ENCODE measurements at regions not wholly inside any gene's neighbourhood (a gene's known extent, or its start where the extent isn't known, plus 50 kb on each side); places are given as distances from the start of the nearest gene placed in this dataset.

- no peak overlapping the region for H4K5ac ChIP-seq (ENCODE audit: low read length)
- no peak overlapping the region for H2BK120ac ChIP-seq (ENCODE audit: low read depth, low read length)
- no peaks in the 10 kb centered on the region for H3K4me1 ChIP-seq (ENCODE audit: control insufficient read depth, low read depth, low read length)
- no peak overlapping the region for H3K18ac ChIP-seq (ENCODE audit: low read length)
- no peak overlapping the region for H4K8ac ChIP-seq (ENCODE audit: low read depth, low read length)
- H3K4me2 ChIP-seq (ENCODE audit: low read length) = no peak overlapping the region
- H2AK5ac ChIP-seq (ENCODE audit: low read length) = no peak overlapping the region
- H3K9ac ChIP-seq (ENCODE audit: low read length) = no peak overlapping the region
- H3K27ac ChIP-seq (ENCODE audit: low read depth, low read length) = no peak overlapping the region
- no peak overlapping the region for H2BK5ac ChIP-seq (ENCODE audit: low read length)
- no peaks in the 10 kb centered on the region for H3K36me3 ChIP-seq (ENCODE audit: control insufficient read depth, insufficient read depth, low read length)
- H3K79me2 ChIP-seq (ENCODE audit: control insufficient read depth, insufficient read depth, low read length) = no peaks in the 10 kb centered on the region
- no peaks in the 10 kb centered on the region for H3K79me1 ChIP-seq (ENCODE audit: low read length)
- H2BK15ac ChIP-seq (replicated peaks; ENCODE audit: low read depth) = no peak overlapping the region
- no peak overlapping the region for H3K4me3 ChIP-seq (ENCODE audit: low read length)
- DNase-seq = peak; percentile 41
- no peaks in the 10 kb centered on the region for H3K27me3 ChIP-seq (ENCODE audit: insufficient read depth, low read length, poor library complexity)
- H3K23ac ChIP-seq (ENCODE audit: low read length) = no peak overlapping the region
- no peak overlapping the region for H3K56ac ChIP-seq (ENCODE audit: low read length)
- H3K4ac ChIP-seq (ENCODE audit: low read depth, low read length) = no peak overlapping the region
Observed at GRCh38 chr10:64385355-64385754, 864.2 kb downstream of the REEP3 start.

- Histone ChIP-seq H2BK15ac (replicated peaks; ENCODE audit: low read depth) (no peak overlapping the region), H3K18ac (ENCODE audit: low read length) (no peak overlapping the region), H3K9ac (ENCODE audit: low read length) (no peak overlapping the region), H3K23ac (ENCODE audit: low read length) (no peak overlapping the region), H3K4me1 (ENCODE audit: control insufficient read depth, low read depth, low read length) (no peaks in the 10 kb centered on the region), H2BK5ac (ENCODE audit: low read length) (no peak overlapping the region), H3K4me3 (ENCODE audit: low read length) (no peak overlapping the region), H3K4me2 (ENCODE audit: low read length) (no peak overlapping the region), H2AK5ac (ENCODE audit: low read length) (no peak overlapping the region), H3K56ac (ENCODE audit: low read length) (no peak overlapping the region), H3K27ac (ENCODE audit: low read depth, low read length) (no peak overlapping the region), H4K8ac (ENCODE audit: low read depth, low read length) (no peak overlapping the region), H3K4ac (ENCODE audit: low read depth, low read length) (no peak overlapping the region), H2BK120ac (ENCODE audit: low read depth, low read length) (peak overlapping the region; percentile 85), H3K79me1 (ENCODE audit: low read length) (no peaks in the 10 kb centered on the region), H3K36me3 (ENCODE audit: control insufficient read depth, insufficient read depth, low read length) (no peaks in the 10 kb centered on the region), H4K5ac (ENCODE audit: low read length) (no peak overlapping the region), H3K27me3 (ENCODE audit: insufficient read depth, low read length, poor library complexity) (no peaks in the 10 kb centered on the region), H3K79me2 (ENCODE audit: control insufficient read depth, insufficient read depth, low read length) (no peaks in the 10 kb centered on the region)
- DNase-seq = peak; percentile 52
- WGBS (ENCODE audit: extremely low coverage, insufficient coverage, low lambda C conversion rate) = no CpG with 5 or more reads among the region's 1 CpG
Observed at GRCh38 chr10:64394744-64395143, 873.5 kb downstream of the REEP3 start.

- no peak overlapping the region for H3K9ac ChIP-seq (ENCODE audit: low read length)
- no CpG with 5 or more reads among the region's 1 CpG for WGBS (ENCODE audit: extremely low coverage, insufficient coverage, low lambda C conversion rate)
- no peak overlapping the region for H3K4me2 ChIP-seq (ENCODE audit: low read length)
- H3K4ac ChIP-seq (ENCODE audit: low read depth, low read length) = no peak overlapping the region
- peak; percentile 93 for DNase-seq
- no peak overlapping the region for H2BK120ac ChIP-seq (ENCODE audit: low read depth, low read length)
- H3K27ac ChIP-seq (ENCODE audit: low read depth, low read length) = no peak overlapping the region
- no peak overlapping the region for H2BK5ac ChIP-seq (ENCODE audit: low read length)
- no peak overlapping the region for H3K18ac ChIP-seq (ENCODE audit: low read length)
- H3K79me2 ChIP-seq (ENCODE audit: control insufficient read depth, insufficient read depth, low read length) = no peaks in the 10 kb centered on the region
- no peak overlapping the region for H4K8ac ChIP-seq (ENCODE audit: low read depth, low read length)
- H3K4me1 ChIP-seq (ENCODE audit: control insufficient read depth, low read depth, low read length) = no peaks in the 10 kb centered on the region
- H2BK15ac ChIP-seq (replicated peaks; ENCODE audit: low read depth) = no peak overlapping the region
- no peak overlapping the region for H2AK5ac ChIP-seq (ENCODE audit: low read length)
- H4K5ac ChIP-seq (ENCODE audit: low read length) = no peak overlapping the region
- H3K36me3 ChIP-seq (ENCODE audit: control insufficient read depth, insufficient read depth, low read length) = no peaks in the 10 kb centered on the region
- no peak overlapping the region for H3K23ac ChIP-seq (ENCODE audit: low read length)
- no peaks in the 10 kb centered on the region for H3K79me1 ChIP-seq (ENCODE audit: low read length)
- H3K27me3 ChIP-seq (ENCODE audit: insufficient read depth, low read length, poor library complexity) = no peaks in the 10 kb centered on the region
- H3K4me3 ChIP-seq (ENCODE audit: low read length) = no peak overlapping the region
- H3K56ac ChIP-seq (ENCODE audit: low read length) = no peak overlapping the region
Observed at GRCh38 chr10:64396105-64396708, 875.0 kb downstream of the REEP3 start.

- no peaks in the 10 kb centered on the region for H3K27me3 ChIP-seq (ENCODE audit: insufficient read depth, low read length, poor library complexity)
- H4K8ac ChIP-seq (ENCODE audit: low read depth, low read length) = no peak overlapping the region
- peak overlapping the region; percentile 49 for H2BK120ac ChIP-seq (ENCODE audit: low read depth, low read length)
- DNase-seq = no peak
- no peak overlapping the region for H2BK15ac ChIP-seq (replicated peaks; ENCODE audit: low read depth)
- no peak overlapping the region for H3K4me2 ChIP-seq (ENCODE audit: low read length)
- H3K9ac ChIP-seq (ENCODE audit: low read length) = no peak overlapping the region
- no peak overlapping the region for H3K56ac ChIP-seq (ENCODE audit: low read length)
- no peak overlapping the region for H2AK5ac ChIP-seq (ENCODE audit: low read length)
- H3K23ac ChIP-seq (ENCODE audit: low read length) = no peak overlapping the region
- no peak overlapping the region for H3K4me3 ChIP-seq (ENCODE audit: low read length)
- no peaks in the 10 kb centered on the region for H3K4me1 ChIP-seq (ENCODE audit: control insufficient read depth, low read depth, low read length)
- H3K4ac ChIP-seq (ENCODE audit: low read depth, low read length) = peak overlapping the region; percentile 48
- H4K5ac ChIP-seq (ENCODE audit: low read length) = no peak overlapping the region
- peak overlapping the region; percentile 31 for H3K27ac ChIP-seq (ENCODE audit: low read depth, low read length)
- no peaks in the 10 kb centered on the region for H3K79me2 ChIP-seq (ENCODE audit: control insufficient read depth, insufficient read depth, low read length)
- H3K79me1 ChIP-seq (ENCODE audit: low read length) = no peaks in the 10 kb centered on the region
- H3K36me3 ChIP-seq (ENCODE audit: control insufficient read depth, insufficient read depth, low read length) = no peaks in the 10 kb centered on the region
- H3K18ac ChIP-seq (ENCODE audit: low read length) = peak overlapping the region; percentile 87
- no CpG with 5 or more reads among the region's 8 CpGs for WGBS (ENCODE audit: extremely low coverage, insufficient coverage, low lambda C conversion rate)
- H2BK5ac ChIP-seq (ENCODE audit: low read length) = no peak overlapping the region
Observed at GRCh38 chr10:64397125-64397524, 875.9 kb downstream of the REEP3 start.

GRCh38 chr10:64408391-64409183 is 887.4 kb downstream of the REEP3 start:
- no peak overlapping the region for H3K4me3 ChIP-seq (ENCODE audit: low read length)

More at GRCh38 chr10:64408391-64409183, 887.4 kb downstream of the REEP3 start:
- Histone ChIP-seq H3K4me1 (ENCODE audit: control insufficient read depth, low read depth, low read length) (no peaks in the 10 kb centered on the region), H3K36me3 (ENCODE audit: control insufficient read depth, insufficient read depth, low read length) (no peaks in the 10 kb centered on the region), H2AK5ac (ENCODE audit: low read length) (no peak overlapping the region), H4K5ac (ENCODE audit: low read length) (no peak overlapping the region), H3K27me3 (ENCODE audit: insufficient read depth, low read length, poor library complexity) (no peaks in the 10 kb centered on the region), H2BK15ac (replicated peaks; ENCODE audit: low read depth) (peak overlapping the region; percentile 36), H3K4ac (ENCODE audit: low read depth, low read length) (no peak overlapping the region), H4K8ac (ENCODE audit: low read depth, low read length) (no peak overlapping the region), H2BK120ac (ENCODE audit: low read depth, low read length) (no peak overlapping the region), H3K23ac (ENCODE audit: low read length) (no peak overlapping the region), H2BK5ac (ENCODE audit: low read length) (no peak overlapping the region), H3K18ac (ENCODE audit: low read length) (no peak overlapping the region), H3K4me2 (ENCODE audit: low read length) (no peak overlapping the region), H3K79me1 (ENCODE audit: low read length) (no peaks in the 10 kb centered on the region), H3K9ac (ENCODE audit: low read length) (no peak overlapping the region), H3K56ac (ENCODE audit: low read length) (no peak overlapping the region), H3K27ac (ENCODE audit: low read depth, low read length) (no peak overlapping the region), H3K79me2 (ENCODE audit: control insufficient read depth, insufficient read depth, low read length) (no peaks in the 10 kb centered on the region)
- WGBS (ENCODE audit: extremely low coverage, insufficient coverage, low lambda C conversion rate) = no CpG with 5 or more reads among the region's 3 CpGs
- DNase-seq = no peak

Measured in mesendoderm (in vitro differentiated cells).